ENCODE measurements at regions not wholly inside any gene's neighbourhood (a gene's known extent, or its start where the extent isn't known, plus 50 kb on each side); places are given as distances from the start of the nearest gene placed in this dataset.

DNA sequence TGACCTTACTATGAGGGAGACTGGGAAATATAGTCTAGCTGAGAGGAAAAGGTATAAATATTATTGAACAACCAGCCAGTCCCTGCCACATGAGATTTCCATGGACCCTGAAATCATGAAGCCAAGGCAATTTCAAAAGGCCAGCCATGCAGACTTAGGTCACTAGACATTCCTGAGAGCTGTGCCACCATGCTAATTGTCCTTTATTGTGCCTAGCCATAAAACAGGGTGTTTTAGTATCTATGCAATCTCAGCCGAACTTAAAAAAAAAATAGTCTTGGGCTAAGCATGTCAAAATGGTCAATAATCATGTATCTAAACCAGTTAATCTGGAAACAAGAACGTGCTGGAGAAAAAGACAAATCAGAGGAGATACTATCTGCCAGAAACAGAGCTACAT, 269.5 kb downstream of the LNPK start:
- TF ChIP-seq ZNF425 (CRISPR knock-in tag; conservative IDR thresholded peaks at IDR 0.05), result no peak
- no peak for TF ChIP-seq CTCF (IDR thresholded peaks at IDR 0.05)
- TF ChIP-seq MXD4 (CRISPR knock-in tag; IDR thresholded peaks at IDR 0.05; ENCODE audit: borderline replicate concordance), result no peak
- TF ChIP-seq MAX (CRISPR knock-in tag; IDR thresholded peaks at IDR 0.05), result no peak
- no peak for TF ChIP-seq PRDM15 (CRISPR knock-in tag; IDR thresholded peaks at IDR 0.05)
- no peak for TF ChIP-seq ATF6 (CRISPR knock-in tag; IDR thresholded peaks at IDR 0.05)
- TF ChIP-seq NR2C2 (CRISPR knock-in tag; IDR thresholded peaks at IDR 0.05), result no peak
